ENCODE measurements at regions not wholly inside any gene's neighbourhood (a gene's known extent, or its start where the extent isn't known, plus 50 kb on each side); places are given as distances from the start of the nearest gene placed in this dataset.

DNA sequence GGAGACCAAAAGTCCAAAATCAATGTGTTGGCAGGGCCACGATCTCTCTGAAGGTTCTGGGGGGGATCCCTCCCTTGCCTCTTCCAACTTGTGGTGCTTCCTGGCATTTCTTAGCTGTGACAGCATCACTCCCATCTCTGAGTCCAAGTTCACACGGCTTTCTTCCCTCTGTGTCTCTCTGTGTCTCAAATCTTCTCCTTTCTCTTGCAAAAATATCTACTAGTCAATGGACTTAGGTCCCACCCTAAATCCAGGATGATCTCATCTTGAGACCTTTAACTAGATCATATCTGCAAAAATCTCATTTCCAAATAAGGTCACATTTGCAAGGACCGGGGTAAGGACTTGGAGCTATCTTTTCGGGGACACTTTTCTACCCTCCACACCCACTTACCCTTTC, 186.1 kb downstream of the HSD17B3 start:
- intact Hi-C loops (cut with micrococcal nuclease): no loop called here
- H3K9me3 ChIP-seq (replicated peaks): peaks cover 8% of the 10 kb centered on the region
- no peak for DNase-seq
- no peaks in the 10 kb centered on the region for H3K36me3 ChIP-seq
- H3K27me3 ChIP-seq (ENCODE audit: low read depth): peaks cover 75% of the 10 kb centered on the region
- no peak overlapping the region for H3K27ac ChIP-seq (replicated peaks)
- TF ChIP-seq, protein P1, sequence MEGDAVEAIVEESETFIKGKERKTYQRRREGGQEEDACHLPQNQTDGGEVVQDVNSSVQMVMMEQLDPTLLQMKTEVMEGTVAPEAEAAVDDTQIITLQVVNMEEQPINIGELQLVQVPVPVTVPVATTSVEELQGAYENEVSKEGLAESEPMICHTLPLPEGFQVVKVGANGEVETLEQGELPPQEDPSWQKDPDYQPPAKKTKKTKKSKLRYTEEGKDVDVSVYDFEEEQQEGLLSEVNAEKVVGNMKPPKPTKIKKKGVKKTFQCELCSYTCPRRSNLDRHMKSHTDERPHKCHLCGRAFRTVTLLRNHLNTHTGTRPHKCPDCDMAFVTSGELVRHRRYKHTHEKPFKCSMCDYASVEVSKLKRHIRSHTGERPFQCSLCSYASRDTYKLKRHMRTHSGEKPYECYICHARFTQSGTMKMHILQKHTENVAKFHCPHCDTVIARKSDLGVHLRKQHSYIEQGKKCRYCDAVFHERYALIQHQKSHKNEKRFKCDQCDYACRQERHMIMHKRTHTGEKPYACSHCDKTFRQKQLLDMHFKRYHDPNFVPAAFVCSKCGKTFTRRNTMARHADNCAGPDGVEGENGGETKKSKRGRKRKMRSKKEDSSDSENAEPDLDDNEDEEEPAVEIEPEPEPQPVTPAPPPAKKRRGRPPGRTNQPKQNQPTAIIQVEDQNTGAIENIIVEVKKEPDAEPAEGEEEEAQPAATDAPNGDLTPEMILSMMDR (IDR thresholded peaks at IDR 0.05; ENCODE audit: borderline replicate concordance): no peak
- H3K4me1 ChIP-seq: no peaks in the 10 kb centered on the region
- no peak overlapping the region for H3K4me3 ChIP-seq

DNA sequence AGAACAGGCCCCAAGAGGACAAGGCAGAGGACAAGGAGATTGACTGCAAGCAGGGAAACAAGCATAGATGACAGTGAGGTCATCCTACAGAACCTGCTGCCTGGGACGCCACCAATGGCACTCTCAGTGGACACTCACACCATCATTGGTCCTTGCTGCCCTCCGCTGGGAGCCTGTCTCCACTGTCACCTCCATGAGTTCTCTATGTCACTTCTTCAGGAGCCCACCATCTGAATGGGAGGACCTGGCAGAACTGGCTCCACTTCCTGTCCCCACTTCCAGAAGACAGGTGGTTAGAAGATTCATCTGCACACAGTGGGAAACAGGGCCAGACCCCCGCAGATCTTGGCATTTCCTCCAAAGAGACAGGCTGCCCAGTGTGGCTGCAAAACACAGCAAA, 188.9 kb downstream of the HSD17B3 start:
- no peak overlapping the region for H3K4me3 ChIP-seq
- H3K4me1 ChIP-seq: no peaks in the 10 kb centered on the region
- H3K27ac ChIP-seq (replicated peaks): no peak overlapping the region
- no peaks in the 10 kb centered on the region for H3K36me3 ChIP-seq
- H3K27me3 ChIP-seq (ENCODE audit: low read depth): peaks cover 79% of the 10 kb centered on the region
- no peak for DNase-seq
- no peaks in the 10 kb centered on the region for H3K9me3 ChIP-seq (replicated peaks)
- intact Hi-C loops (cut with micrococcal nuclease): no loop called here
- TF ChIP-seq, protein P1 (IDR thresholded peaks at IDR 0.05; ENCODE audit: borderline replicate concordance): no peak

DNA sequence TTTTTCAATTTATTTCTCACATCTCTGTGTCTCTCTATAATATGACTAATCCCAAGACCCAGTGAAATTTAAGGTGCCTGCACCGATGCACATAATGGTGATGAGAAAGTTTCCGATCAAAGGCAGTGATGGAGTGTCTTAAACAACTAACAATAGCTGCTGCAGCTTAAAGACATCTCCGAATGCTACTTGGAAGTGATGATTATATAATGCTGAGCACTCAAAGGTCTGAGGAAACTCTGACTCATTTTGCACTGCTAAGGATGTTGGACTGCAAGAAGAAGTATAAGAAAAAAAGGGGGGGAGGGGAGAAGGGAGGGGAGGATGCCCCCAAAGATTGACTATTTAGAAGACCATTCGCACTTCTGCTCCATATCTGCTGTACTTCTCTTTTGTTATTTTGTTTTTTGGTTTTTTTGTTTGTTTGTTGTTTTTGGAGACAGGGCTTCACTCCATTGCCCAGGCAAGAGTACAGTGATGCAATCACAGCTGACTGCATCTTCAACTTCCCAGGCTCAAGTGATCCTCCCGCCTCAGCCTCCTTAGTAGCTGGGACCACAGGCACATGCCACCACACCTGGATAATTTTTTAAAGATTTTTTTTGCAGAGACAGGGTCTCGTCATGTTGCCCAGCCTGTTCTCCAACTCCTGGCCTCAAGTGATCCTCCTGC, 192.2 kb downstream of the HSD17B3 start:
- no peak for DNase-seq
- intact Hi-C loops (cut with micrococcal nuclease): no loop called here
- H3K27ac ChIP-seq (replicated peaks): no peak overlapping the region
- H3K4me3 ChIP-seq: no peak overlapping the region
- H3K36me3 ChIP-seq: no peaks in the 10 kb centered on the region
- TF ChIP-seq, protein P1 (IDR thresholded peaks at IDR 0.05; ENCODE audit: borderline replicate concordance): no peak
- peaks cover 18% of the 10 kb centered on the region for H3K9me3 ChIP-seq (replicated peaks)
- no peaks in the 10 kb centered on the region for H3K4me1 ChIP-seq
- H3K27me3 ChIP-seq (ENCODE audit: low read depth): peaks cover 57% of the 10 kb centered on the region

DNA sequence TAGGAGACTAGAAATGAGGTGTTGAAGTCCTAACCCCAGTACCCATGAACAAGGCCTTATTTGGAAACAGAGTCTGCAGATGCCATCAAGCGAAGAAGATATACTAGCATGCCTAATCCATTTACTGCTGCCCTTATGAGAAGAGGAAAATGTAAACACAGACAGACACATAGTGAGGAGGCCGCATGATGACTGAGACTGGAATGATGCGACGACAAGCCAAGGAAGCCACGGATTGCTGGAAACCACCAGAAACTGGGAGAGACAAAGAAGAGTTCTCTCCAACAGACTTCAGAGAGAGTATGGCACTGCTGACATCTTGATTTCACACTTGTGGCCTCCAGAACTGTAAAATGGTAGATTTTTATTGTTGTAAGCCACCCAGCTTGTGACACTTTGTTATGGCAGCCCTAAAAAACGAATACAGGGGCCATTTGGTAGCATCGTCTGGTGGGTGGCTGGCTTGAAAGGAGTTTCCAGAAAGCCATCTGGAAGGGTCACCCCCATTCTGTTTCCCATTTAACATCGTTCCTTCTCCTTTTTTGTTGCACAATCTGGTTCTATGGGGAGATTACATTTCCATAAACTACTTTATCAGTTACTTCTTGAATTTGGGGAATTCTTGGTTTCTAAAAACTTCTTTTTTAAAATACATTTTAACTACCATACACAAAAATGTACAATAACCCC, 193.1 kb downstream of the HSD17B3 start:
- DNase-seq: no peak
- no peaks in the 10 kb centered on the region for H3K36me3 ChIP-seq
- no peak overlapping the region for H3K27ac ChIP-seq (replicated peaks)
- H3K9me3 ChIP-seq (replicated peaks): peaks cover 28% of the 10 kb centered on the region
- no peak overlapping the region for H3K4me3 ChIP-seq
- no peaks in the 10 kb centered on the region for H3K4me1 ChIP-seq
- TF ChIP-seq, protein P1 (IDR thresholded peaks at IDR 0.05; ENCODE audit: borderline replicate concordance): no peak
- intact Hi-C loops (cut with micrococcal nuclease): no loop called here
- H3K27me3 ChIP-seq (ENCODE audit: low read depth): peaks cover 48% of the 10 kb centered on the region

DNA sequence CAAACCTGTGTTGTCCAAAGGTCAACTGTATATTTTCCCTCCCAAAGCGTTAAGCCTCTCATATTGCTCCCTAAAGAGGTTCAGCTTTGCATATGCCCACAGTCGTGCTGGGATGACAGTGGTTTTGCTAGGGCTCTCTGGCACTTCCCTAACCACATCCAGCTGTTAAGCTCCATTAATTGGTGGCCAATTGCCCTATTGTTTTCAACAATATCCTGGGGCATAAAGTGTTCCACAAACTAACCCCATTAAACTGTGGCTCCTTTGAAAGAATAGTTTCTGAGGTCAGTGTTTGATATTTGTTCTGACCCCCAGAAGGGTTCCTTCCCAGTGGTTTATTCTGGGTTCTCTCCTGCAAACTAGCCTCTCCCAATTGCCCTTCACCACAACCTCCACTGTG, 194.5 kb downstream of the HSD17B3 start:
- Histone ChIP-seq H3K4me3 (no peak overlapping the region), H3K27ac (replicated peaks) (no peak overlapping the region), H3K27me3 (ENCODE audit: low read depth) (peaks cover 39% of the 10 kb centered on the region), H3K9me3 (replicated peaks) (peaks cover 36% of the 10 kb centered on the region), H3K4me1 (no peaks in the 10 kb centered on the region), H3K36me3 (no peaks in the 10 kb centered on the region)
- no peak for DNase-seq
- TF ChIP-seq, protein P1 (IDR thresholded peaks at IDR 0.05; ENCODE audit: borderline replicate concordance): no peak
- intact Hi-C loops (cut with micrococcal nuclease): no loop called here

All from left ventricle myocardium inferior (tissue), 1 donor.